Calu3 (cell line): ENCODE measurements at regions not wholly inside any gene's neighbourhood (a gene's known extent, or its start where the extent isn't known, plus 50 kb on each side); places are given as distances from the start of the nearest gene placed in this dataset.

ENCODE experiments used
- BruUV-seq: library from RNA; stranded (reverse); fragments of 400-500 nt; replicated peaks from 2 replicates; lab custom pipeline; 2021; lab: Mats Ljungman, UMichigan
- CTCF ChIA-PET: fragments of 300-600 bp; sonication (Branson Sonifier 250); formaldehyde crosslinking; loops from one replicate; lab custom pipeline; 2022; ENCODE audit warnings: antibody characterized with exemption; lab: Charles Lee
- DNase-seq: peaks from one replicate; pipeline ENCODE4 v3.0.0; 2022
- H3K27ac Mint-ChIP-seq: one replicate; pipeline ENCODE4 v1.8.0; 2022; ENCODE audit warnings: mixed read lengths; ENCODE audit not compliant: unreplicated experiment
- H3K27me3 Mint-ChIP-seq: one replicate; pipeline ENCODE4 v1.8.0; 2022; ENCODE audit warnings: mixed read lengths; ENCODE audit not compliant: unreplicated experiment
- H3K36me3 Mint-ChIP-seq: one replicate; pipeline ENCODE4 v1.8.0; 2022; ENCODE audit warnings: mild to moderate bottlenecking, moderate library complexity, mixed read lengths; ENCODE audit not compliant: insufficient read depth, unreplicated experiment
- H3K4me1 Mint-ChIP-seq: one replicate; pipeline ENCODE4 v1.8.0; 2022; ENCODE audit warnings: mild to moderate bottlenecking, low read depth, mixed read lengths; ENCODE audit not compliant: unreplicated experiment
- H3K4me3 Mint-ChIP-seq: one replicate; pipeline ENCODE4 v1.8.0; 2022; ENCODE audit warnings: mild to moderate bottlenecking, low read depth, moderate library complexity, mixed read lengths; ENCODE audit not compliant: unreplicated experiment
- H3K9me3 Mint-ChIP-seq: one replicate; pipeline ENCODE4 v1.8.0; 2022; ENCODE audit warnings: low read depth, mixed read lengths; ENCODE audit not compliant: unreplicated experiment
- intact Hi-C: fragments of 100-400 bp; cut with micrococcal nuclease; formaldehyde crosslinking; loops from one replicate; pipeline ENCODE4 v1.10.0; 2022; ENCODE audit not compliant: unreplicated experiment
- TF ChIP-seq, protein P1 (sequence below): fragments of 200-600 bp; IDR thresholded peaks from one replicate; pipeline ENCODE4 v1.8.0; 2022; ENCODE audit warnings: antibody characterized with exemption; ENCODE audit not compliant: unreplicated experiment

DNA sequence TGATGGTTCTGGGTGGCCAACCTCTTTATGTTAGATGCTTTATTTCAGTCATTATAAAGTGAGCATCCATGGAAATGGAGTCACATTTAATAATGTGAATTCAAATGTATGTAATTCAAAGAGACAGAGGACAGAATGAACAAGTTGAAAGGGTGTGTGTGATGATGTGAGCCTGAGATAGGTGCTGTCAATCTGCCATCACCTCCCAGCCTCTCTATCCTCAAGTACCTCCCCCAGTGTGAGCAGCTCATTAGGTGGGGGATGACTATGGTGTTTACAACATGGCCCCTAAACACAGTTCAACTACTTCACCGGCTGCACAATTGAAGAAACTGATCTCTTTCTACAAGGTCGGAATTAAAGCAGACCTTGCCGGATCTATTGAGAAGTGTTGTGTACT, 74.7 kb upstream of the IGFBP5 start:
- TF ChIP-seq, protein P1, sequence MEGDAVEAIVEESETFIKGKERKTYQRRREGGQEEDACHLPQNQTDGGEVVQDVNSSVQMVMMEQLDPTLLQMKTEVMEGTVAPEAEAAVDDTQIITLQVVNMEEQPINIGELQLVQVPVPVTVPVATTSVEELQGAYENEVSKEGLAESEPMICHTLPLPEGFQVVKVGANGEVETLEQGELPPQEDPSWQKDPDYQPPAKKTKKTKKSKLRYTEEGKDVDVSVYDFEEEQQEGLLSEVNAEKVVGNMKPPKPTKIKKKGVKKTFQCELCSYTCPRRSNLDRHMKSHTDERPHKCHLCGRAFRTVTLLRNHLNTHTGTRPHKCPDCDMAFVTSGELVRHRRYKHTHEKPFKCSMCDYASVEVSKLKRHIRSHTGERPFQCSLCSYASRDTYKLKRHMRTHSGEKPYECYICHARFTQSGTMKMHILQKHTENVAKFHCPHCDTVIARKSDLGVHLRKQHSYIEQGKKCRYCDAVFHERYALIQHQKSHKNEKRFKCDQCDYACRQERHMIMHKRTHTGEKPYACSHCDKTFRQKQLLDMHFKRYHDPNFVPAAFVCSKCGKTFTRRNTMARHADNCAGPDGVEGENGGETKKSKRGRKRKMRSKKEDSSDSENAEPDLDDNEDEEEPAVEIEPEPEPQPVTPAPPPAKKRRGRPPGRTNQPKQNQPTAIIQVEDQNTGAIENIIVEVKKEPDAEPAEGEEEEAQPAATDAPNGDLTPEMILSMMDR: no peak
- H3K27ac Mint-ChIP-seq: no peak overlapping the region
- CTCF ChIA-PET: interaction anchor here (0.6 kb wide), 1 partner anchor 16 kb away, joined by 4 read pairs; no protein-coding TSS in a partner anchor
- H3K36me3 Mint-ChIP-seq: no peaks in the 10 kb centered on the region
- peaks cover 3% of the 10 kb centered on the region for H3K9me3 Mint-ChIP-seq
- no peaks in the 10 kb centered on the region for H3K4me1 Mint-ChIP-seq
- no peak for DNase-seq
- BruUV-seq: no TSS peak
- no peak overlapping the region for H3K4me3 Mint-ChIP-seq
- H3K27me3 Mint-ChIP-seq: no peaks in the 10 kb centered on the region
- intact Hi-C loops: no loop called here

DNA sequence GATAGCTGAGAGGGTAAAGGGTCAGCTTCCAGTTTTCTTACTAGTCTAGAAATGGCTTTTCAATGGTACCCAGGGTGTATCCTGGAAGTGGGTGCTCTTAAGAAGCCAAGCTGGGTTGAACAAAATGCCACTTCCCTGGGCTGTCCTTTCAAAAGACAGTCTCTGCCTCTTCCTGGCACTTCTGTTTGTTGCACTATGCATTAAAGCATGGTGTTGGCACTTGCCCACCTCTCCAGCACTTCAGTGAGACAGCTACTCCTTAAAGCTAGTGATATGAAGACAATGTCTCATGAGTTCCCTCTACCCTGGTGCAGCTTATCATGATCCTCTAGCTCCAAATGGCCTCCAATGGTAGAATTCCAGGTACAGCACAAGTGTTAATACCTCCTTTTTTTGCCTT, 74.3 kb upstream of the IGFBP5 start:
- no peaks in the 10 kb centered on the region for H3K27me3 Mint-ChIP-seq
- BruUV-seq: no TSS peak
- CTCF ChIA-PET: interaction anchor here (0.6 kb wide), 1 partner anchor 959 kb away, joined by 6 read pairs; no protein-coding TSS in a partner anchor
- H3K9me3 Mint-ChIP-seq: peaks cover 3% of the 10 kb centered on the region
- intact Hi-C loops: no loop called here
- no peak overlapping the region for H3K27ac Mint-ChIP-seq
- TF ChIP-seq, protein P1: no peak
- no peaks in the 10 kb centered on the region for H3K4me1 Mint-ChIP-seq
- H3K36me3 Mint-ChIP-seq: no peaks in the 10 kb centered on the region
- no peak for DNase-seq
- H3K4me3 Mint-ChIP-seq: no peak overlapping the region

DNA sequence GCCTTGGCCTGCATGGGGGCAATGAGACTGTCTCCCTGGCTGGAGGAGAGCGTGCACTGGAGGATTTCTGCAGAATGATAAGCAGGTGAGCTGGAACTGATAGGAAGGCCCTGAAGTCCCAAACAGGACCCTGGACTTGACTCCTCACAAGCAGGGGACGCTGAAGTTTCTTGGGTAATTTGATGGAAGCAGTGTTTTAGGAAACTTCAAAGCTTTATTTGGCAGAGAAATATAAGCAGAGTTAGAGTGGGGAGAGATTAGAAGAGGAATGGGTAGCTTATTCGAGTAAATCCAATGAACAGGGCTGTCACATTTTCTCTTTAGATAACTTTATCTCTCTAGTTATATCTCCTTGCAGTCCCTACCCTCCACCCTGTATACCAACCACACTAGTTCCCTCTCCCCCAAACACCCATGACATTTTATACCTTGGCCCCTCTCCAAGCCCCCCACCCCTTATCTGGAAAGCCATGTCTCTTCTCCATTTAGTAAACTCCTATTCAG, 73.6 kb upstream of the IGFBP5 start:
- DNase-seq: no peak
- CTCF ChIA-PET: interaction anchor here (0.6 kb wide), 1 partner anchor 960 kb away, joined by 6 read pairs; no protein-coding TSS in a partner anchor
- intact Hi-C loops: no loop called here
- Mint-ChIP-seq H3K9me3 (peaks cover 3% of the 10 kb centered on the region), H3K27ac (no peak overlapping the region), H3K36me3 (no peaks in the 10 kb centered on the region), H3K27me3 (no peaks in the 10 kb centered on the region), H3K4me3 (no peak overlapping the region), H3K4me1 (no peaks in the 10 kb centered on the region)
- TF ChIP-seq, protein P1: no peak
- BruUV-seq: no TSS peak

DNA sequence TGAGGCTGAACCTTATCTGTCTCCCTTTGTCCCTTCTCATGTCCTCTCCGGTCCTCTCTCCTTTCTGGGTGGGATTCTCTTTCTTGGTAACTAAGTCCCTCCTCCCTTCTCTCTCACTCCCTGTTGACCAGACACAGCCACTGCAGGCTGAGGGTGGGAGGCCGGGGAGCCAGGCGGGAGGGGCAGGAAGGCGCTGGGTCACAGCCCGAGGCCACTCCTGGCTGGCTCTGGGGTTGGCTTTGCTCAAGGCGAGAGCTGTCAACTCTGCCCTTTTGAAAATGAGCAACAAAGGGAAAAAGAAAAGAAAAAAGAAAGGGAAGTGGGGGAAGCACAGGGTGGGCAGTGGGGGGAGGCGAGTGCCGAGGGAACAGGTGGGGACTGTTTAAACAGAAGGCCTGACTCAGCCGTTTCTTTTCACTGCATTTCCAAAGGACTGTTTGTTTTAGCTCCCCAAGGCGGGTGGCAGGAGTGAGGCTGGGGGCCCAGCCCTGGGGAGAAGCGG, 70.5 kb upstream of the IGFBP5 start:
- CTCF ChIA-PET: interaction anchor here (1.3 kb wide), 1 partner anchor 10 kb away, joined by 5 read pairs; no protein-coding TSS in a partner anchor

More for the DNA sequence above, 70.5 kb upstream of the IGFBP5 start:
- no TSS peak for BruUV-seq
- H3K9me3 Mint-ChIP-seq: no peaks in the 10 kb centered on the region
- TF ChIP-seq, protein P1: no peak
- no peaks in the 10 kb centered on the region for H3K4me1 Mint-ChIP-seq
- H3K27ac Mint-ChIP-seq: no peak overlapping the region
- intact Hi-C loops: no loop called here
- no peaks in the 10 kb centered on the region for H3K27me3 Mint-ChIP-seq
- H3K36me3 Mint-ChIP-seq: no peaks in the 10 kb centered on the region
- no peak for DNase-seq
- H3K4me3 Mint-ChIP-seq: no peak overlapping the region
